ENCODE measurements at regions not wholly inside any gene's neighbourhood (a gene's known extent, or its start where the extent isn't known, plus 50 kb on each side); places are given as distances from the start of the nearest gene placed in this dataset.

GRCh38 chr12:107339487-107339886 is 246.1 kb upstream of the CRY1 start:
- intact Hi-C loops (cut with micrococcal nuclease; ENCODE audit: unreplicated experiment) (no loop called here), in situ Hi-C loops (cut with HindIII; ENCODE audit: extremely low pct_ligation_motif_present, low pct_unique_long_range_greater_than_20kb) (no loop called here)
- BruUV-seq (replicated peaks): no TSS peak
- no peak overlapping the region for H3K4me3 ChIP-seq (replicated peaks in 1 of 3; ENCODE audit: insufficient read depth in 1 of 3, low read depth in 2 of 3, low read length in 3 of 3)
- no peaks in the 10 kb centered on the region for H3K36me3 ChIP-seq (replicated peaks in 1 of 2; ENCODE audit: control insufficient read depth in 1 of 2, insufficient read depth in 2 of 2, low read length in 2 of 2)
- no peaks in the 10 kb centered on the region for H3K79me2 ChIP-seq (ENCODE audit: insufficient read depth, low read length)
- H3K27me3 ChIP-seq (ENCODE audit: control insufficient read depth in 1 of 2, insufficient read depth in 2 of 2, low read length in 2 of 2): no peaks in the 10 kb centered on the region
- no peak overlapping the region for H3K4me2 ChIP-seq (ENCODE audit: low read depth, low read length)
- ChIA-PET CTCF (ENCODE audit: low intra/inter-chr PET ratio, low total read pairs) (no interaction called here), POLR2A (no interaction called here)
- FAIRE-seq (no peak), ATAC-seq (no peak), DNase-seq (ENCODE audit: low spot score) (no peak)
- no peaks in the 10 kb centered on the region for H3K9me3 ChIP-seq (ENCODE audit: low read length)
- H3K4me1 ChIP-seq (ENCODE audit: insufficient read depth, low read length): peaks cover 7% of the 10 kb centered on the region
- H3K27ac ChIP-seq (ENCODE audit: extremely low read length, insufficient read depth, low read length): no peak overlapping the region
- H3K9ac ChIP-seq (ENCODE audit: insufficient read depth, low read depth, low read length): no peak overlapping the region
- H2AFZ ChIP-seq (ENCODE audit: low read length): no peak overlapping the region
- WGBS (ENCODE audit: low lambda C conversion rate): 66% methylated on average over 4 of the region's 4 CpGs
- H4K20me1 ChIP-seq (ENCODE audit: insufficient read depth, low read length): no peaks in the 10 kb centered on the region
- TF ChIP-seq ZNF354B (CRISPR knock-in tag; IDR thresholded peaks at IDR 0.05) (no peak), SCMH1 (CRISPR knock-in tag; IDR thresholded peaks at IDR 0.05; ENCODE audit: borderline replicate concordance) (no peak), PHF5A (CRISPR knock-in tag; IDR thresholded peaks at IDR 0.05; ENCODE audit: low read depth, unreplicated experiment) (no peak), SAFB2 (CRISPR knock-in tag; IDR thresholded peaks at IDR 0.05; ENCODE audit: borderline replicate concordance, low read depth) (no peak), HMGXB3 (CRISPR knock-in tag; IDR thresholded peaks at IDR 0.05; ENCODE audit: borderline replicate concordance) (no peak), ATF3 (CRISPR knock-in tag; IDR thresholded peaks at IDR 0.05) (no peak), ZNF431 (CRISPR knock-in tag; IDR thresholded peaks at IDR 0.05; ENCODE audit: borderline replicate concordance, low read depth) (no peak), NFE2 (CRISPR knock-in tag; IDR thresholded peaks at IDR 0.05) (no peak), ZNF687 (CRISPR knock-in tag; IDR thresholded peaks at IDR 0.05) (no peak), ZNF672 (CRISPR knock-in tag; IDR thresholded peaks at IDR 0.05) (no peak), KDM6A (CRISPR knock-in tag; IDR thresholded peaks at IDR 0.05; ENCODE audit: low read depth) (no peak), GPN1 (CRISPR knock-in tag; IDR thresholded peaks at IDR 0.05; ENCODE audit: borderline replicate concordance) (no peak), MLX (CRISPR knock-in tag; IDR thresholded peaks at IDR 0.05) (no peak), ZSCAN31 (CRISPR knock-in tag; IDR thresholded peaks at IDR 0.05; ENCODE audit: low read depth) (no peak), HOXA9 (CRISPR knock-in tag; IDR thresholded peaks at IDR 0.05; ENCODE audit: borderline replicate concordance) (no peak), EZH2 (conservative IDR thresholded peaks at IDR 0.05; ENCODE audit: low read depth, low read length) (no peak)
